OCI-LY3 (cell line): ENCODE measurements at regions not wholly inside any gene's neighbourhood (a gene's known extent, or its start where the extent isn't known, plus 50 kb on each side); places are given as distances from the start of the nearest gene placed in this dataset.

Source experiments
- EZH2phosphoT487 ChIP-seq: fragments of 200-600 bp; shearing (Covaris generic); IDR thresholded peaks from 2 replicates; pipeline ENCODE4 v1.6.1; 2018; ENCODE audit warnings: antibody characterized with exemption, mixed run types, low read depth
- TF ChIP-seq, protein P1 (sequence below): fragments of 200-600, 300-600 bp; sonication (generic); IDR thresholded peaks from 2 replicates; pipeline ENCODE4 v1.5.1; 2014; ENCODE audit warnings: antibody characterized with exemption, low read length, low read depth

- TF ChIP-seq, protein P1, sequence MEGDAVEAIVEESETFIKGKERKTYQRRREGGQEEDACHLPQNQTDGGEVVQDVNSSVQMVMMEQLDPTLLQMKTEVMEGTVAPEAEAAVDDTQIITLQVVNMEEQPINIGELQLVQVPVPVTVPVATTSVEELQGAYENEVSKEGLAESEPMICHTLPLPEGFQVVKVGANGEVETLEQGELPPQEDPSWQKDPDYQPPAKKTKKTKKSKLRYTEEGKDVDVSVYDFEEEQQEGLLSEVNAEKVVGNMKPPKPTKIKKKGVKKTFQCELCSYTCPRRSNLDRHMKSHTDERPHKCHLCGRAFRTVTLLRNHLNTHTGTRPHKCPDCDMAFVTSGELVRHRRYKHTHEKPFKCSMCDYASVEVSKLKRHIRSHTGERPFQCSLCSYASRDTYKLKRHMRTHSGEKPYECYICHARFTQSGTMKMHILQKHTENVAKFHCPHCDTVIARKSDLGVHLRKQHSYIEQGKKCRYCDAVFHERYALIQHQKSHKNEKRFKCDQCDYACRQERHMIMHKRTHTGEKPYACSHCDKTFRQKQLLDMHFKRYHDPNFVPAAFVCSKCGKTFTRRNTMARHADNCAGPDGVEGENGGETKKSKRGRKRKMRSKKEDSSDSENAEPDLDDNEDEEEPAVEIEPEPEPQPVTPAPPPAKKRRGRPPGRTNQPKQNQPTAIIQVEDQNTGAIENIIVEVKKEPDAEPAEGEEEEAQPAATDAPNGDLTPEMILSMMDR: no peak
- TF ChIP-seq EZH2phosphoT487: no peak
Observed at GRCh38 chr16:62602790-62603189, 566.6 kb upstream of the CDH8 start.
